ENCODE measurements at regions not wholly inside any gene's neighbourhood (a gene's known extent, or its start where the extent isn't known, plus 50 kb on each side); places are given as distances from the start of the nearest gene placed in this dataset.

DNA sequence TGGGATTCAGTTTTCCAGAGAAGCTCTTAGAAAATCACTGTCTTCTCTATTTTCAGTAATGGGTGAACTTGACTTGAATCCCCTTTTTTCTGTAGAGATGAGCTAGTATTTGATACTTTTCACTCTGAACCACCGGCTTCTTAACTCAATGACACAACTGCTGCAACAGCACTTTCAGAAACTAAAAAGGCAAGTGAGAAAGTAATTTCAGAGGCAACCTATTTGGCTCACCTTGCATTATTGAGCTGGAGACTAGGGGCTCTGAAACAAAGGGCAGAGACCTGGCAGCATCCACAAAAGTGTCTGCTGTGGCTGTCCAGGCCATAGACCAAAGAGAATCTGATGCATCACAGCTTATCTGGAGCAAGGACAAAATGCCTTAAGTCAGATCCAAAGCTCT, 289.8 kb upstream of the IRAK1BP1 start:
- in situ Hi-C loops (cut with HindIII; ENCODE audit: extremely low pct_ligation_motif_present, low pct_unique_long_range_greater_than_20kb), result no loop called here
- CTCF ChIA-PET (ENCODE audit: low intra/inter-chr PET ratio, low total read pairs), result no interaction called here
- no peaks in the 10 kb centered on the region for H3K27me3 ChIP-seq (ENCODE audit: control insufficient read depth in 1 of 2, insufficient read depth in 2 of 2, low read length in 2 of 2)
- no peaks in the 10 kb centered on the region for H4K20me1 ChIP-seq (ENCODE audit: insufficient read depth, low read length)
- no peak overlapping the region for H3K27ac ChIP-seq (ENCODE audit: extremely low read length, insufficient read depth, low read length)
- POLR2A ChIA-PET, result no interaction called here
- TF ChIP-seq ZNF543 (CRISPR knock-in tag; IDR thresholded peaks at IDR 0.05) (no peak), MED1 (CRISPR knock-in tag; IDR thresholded peaks at IDR 0.05) (no peak), HOXA9 (CRISPR knock-in tag; IDR thresholded peaks at IDR 0.05; ENCODE audit: borderline replicate concordance) (no peak), LCORL (IDR thresholded peaks at IDR 0.05) (no peak), LCORL (CRISPR knock-in tag; IDR thresholded peaks at IDR 0.05) (no peak), NFYC (CRISPR knock-in tag; IDR thresholded peaks at IDR 0.05) (no peak)
- TF ChIP-seq, protein P1, sequence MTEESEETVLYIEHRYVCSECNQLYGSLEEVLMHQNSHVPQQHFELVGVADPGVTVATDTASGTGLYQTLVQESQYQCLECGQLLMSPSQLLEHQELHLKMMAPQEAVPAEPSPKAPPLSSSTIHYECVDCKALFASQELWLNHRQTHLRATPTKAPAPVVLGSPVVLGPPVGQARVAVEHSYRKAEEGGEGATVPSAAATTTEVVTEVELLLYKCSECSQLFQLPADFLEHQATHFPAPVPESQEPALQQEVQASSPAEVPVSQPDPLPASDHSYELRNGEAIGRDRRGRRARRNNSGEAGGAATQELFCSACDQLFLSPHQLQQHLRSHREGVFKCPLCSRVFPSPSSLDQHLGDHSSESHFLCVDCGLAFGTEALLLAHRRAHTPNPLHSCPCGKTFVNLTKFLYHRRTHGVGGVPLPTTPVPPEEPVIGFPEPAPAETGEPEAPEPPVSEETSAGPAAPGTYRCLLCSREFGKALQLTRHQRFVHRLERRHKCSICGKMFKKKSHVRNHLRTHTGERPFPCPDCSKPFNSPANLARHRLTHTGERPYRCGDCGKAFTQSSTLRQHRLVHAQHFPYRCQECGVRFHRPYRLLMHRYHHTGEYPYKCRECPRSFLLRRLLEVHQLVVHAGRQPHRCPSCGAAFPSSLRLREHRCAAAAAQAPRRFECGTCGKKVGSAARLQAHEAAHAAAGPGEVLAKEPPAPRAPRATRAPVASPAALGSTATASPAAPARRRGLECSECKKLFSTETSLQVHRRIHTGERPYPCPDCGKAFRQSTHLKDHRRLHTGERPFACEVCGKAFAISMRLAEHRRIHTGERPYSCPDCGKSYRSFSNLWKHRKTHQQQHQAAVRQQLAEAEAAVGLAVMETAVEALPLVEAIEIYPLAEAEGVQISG (CRISPR knock-in tag; IDR thresholded peaks at IDR 0.05), result no peak
- H3K4me2 ChIP-seq (ENCODE audit: low read depth, low read length), result no peak overlapping the region
- no peaks in the 10 kb centered on the region for H3K79me2 ChIP-seq (ENCODE audit: insufficient read depth, low read length)
- ATAC-seq, result no peak
- FAIRE-seq, result no peak
- H2AFZ ChIP-seq (ENCODE audit: low read length), result no peak overlapping the region
- BruUV-seq (replicated peaks), result no TSS peak
- no peak overlapping the region for H3K9ac ChIP-seq (ENCODE audit: insufficient read depth, low read depth, low read length)
- no peak for DNase-seq (ENCODE audit: low spot score)
- peaks cover 8% of the 10 kb centered on the region for H3K4me1 ChIP-seq (ENCODE audit: insufficient read depth, low read length)
- WGBS (ENCODE audit: low lambda C conversion rate), result 0% methylated on average over 1 of the region's 1 CpG
- no peaks in the 10 kb centered on the region for H3K36me3 ChIP-seq (replicated peaks in 1 of 2; ENCODE audit: control insufficient read depth in 1 of 2, insufficient read depth in 2 of 2, low read length in 2 of 2)
- no peak overlapping the region for H3K4me3 ChIP-seq (replicated peaks in 1 of 3; ENCODE audit: insufficient read depth in 1 of 3, low read depth in 2 of 3, low read length in 3 of 3)
- intact Hi-C loops (cut with micrococcal nuclease; ENCODE audit: unreplicated experiment), result no loop called here
- no peaks in the 10 kb centered on the region for H3K9me3 ChIP-seq (ENCODE audit: low read length)

GRCh38 chr6:78578430-78578829, 288.9 kb upstream of the IRAK1BP1 start:
- Histone ChIP-seq H3K36me3 (replicated peaks in 1 of 2; ENCODE audit: control insufficient read depth in 1 of 2, insufficient read depth in 2 of 2, low read length in 2 of 2) (no peaks in the 10 kb centered on the region), H3K79me2 (ENCODE audit: insufficient read depth, low read length) (no peaks in the 10 kb centered on the region), H3K27me3 (ENCODE audit: control insufficient read depth in 1 of 2, insufficient read depth in 2 of 2, low read length in 2 of 2) (no peaks in the 10 kb centered on the region), H4K20me1 (ENCODE audit: insufficient read depth, low read length) (no peaks in the 10 kb centered on the region), H3K4me2 (ENCODE audit: low read depth, low read length) (no peak overlapping the region), H3K9ac (ENCODE audit: insufficient read depth, low read depth, low read length) (no peak overlapping the region), H3K9me3 (ENCODE audit: low read length) (no peaks in the 10 kb centered on the region), H3K27ac (ENCODE audit: extremely low read length, insufficient read depth, low read length) (no peak overlapping the region), H2AFZ (ENCODE audit: low read length) (no peak overlapping the region), H3K4me3 (replicated peaks in 1 of 3; ENCODE audit: insufficient read depth in 1 of 3, low read depth in 2 of 3, low read length in 3 of 3) (no peak overlapping the region), H3K4me1 (ENCODE audit: insufficient read depth, low read length) (peaks cover 8% of the 10 kb centered on the region)
- in situ Hi-C loops (cut with HindIII; ENCODE audit: extremely low pct_ligation_motif_present, low pct_unique_long_range_greater_than_20kb), result no loop called here
- POLR2A ChIA-PET, result no interaction called here
- FAIRE-seq (no peak), ATAC-seq (peak; percentile 81), DNase-seq (ENCODE audit: low spot score) (no peak)
- WGBS (ENCODE audit: low lambda C conversion rate), result 0% methylated on average over 2 of the region's 2 CpGs
- intact Hi-C loops (cut with micrococcal nuclease; ENCODE audit: unreplicated experiment), result no loop called here
- no TSS peak for BruUV-seq (replicated peaks)
- CTCF ChIA-PET (ENCODE audit: low intra/inter-chr PET ratio, low total read pairs), result no interaction called here
- TF ChIP-seq, protein P2, sequence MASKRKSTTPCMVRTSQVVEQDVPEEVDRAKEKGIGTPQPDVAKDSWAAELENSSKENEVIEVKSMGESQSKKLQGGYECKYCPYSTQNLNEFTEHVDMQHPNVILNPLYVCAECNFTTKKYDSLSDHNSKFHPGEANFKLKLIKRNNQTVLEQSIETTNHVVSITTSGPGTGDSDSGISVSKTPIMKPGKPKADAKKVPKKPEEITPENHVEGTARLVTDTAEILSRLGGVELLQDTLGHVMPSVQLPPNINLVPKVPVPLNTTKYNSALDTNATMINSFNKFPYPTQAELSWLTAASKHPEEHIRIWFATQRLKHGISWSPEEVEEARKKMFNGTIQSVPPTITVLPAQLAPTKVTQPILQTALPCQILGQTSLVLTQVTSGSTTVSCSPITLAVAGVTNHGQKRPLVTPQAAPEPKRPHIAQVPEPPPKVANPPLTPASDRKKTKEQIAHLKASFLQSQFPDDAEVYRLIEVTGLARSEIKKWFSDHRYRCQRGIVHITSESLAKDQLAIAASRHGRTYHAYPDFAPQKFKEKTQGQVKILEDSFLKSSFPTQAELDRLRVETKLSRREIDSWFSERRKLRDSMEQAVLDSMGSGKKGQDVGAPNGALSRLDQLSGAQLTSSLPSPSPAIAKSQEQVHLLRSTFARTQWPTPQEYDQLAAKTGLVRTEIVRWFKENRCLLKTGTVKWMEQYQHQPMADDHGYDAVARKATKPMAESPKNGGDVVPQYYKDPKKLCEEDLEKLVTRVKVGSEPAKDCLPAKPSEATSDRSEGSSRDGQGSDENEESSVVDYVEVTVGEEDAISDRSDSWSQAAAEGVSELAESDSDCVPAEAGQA (IDR thresholded peaks at IDR 0.05; ENCODE audit: low read depth), result no peak
- TF ChIP-seq, protein P2 (CRISPR knock-in tag; IDR thresholded peaks at IDR 0.05; ENCODE audit: borderline replicate concordance), result no peak
- TF ChIP-seq CHD4 (IDR thresholded peaks at IDR 0.05; ENCODE audit: borderline replicate concordance, low read length) (no peak), ZNF292 (CRISPR knock-in tag; IDR thresholded peaks at IDR 0.05; ENCODE audit: borderline replicate concordance, low read depth) (no peak), MLLT10 (CRISPR knock-in tag; IDR thresholded peaks at IDR 0.05) (no peak)
